ENCODE measurements at regions not wholly inside any gene's neighbourhood (a gene's known extent, or its start where the extent isn't known, plus 50 kb on each side); places are given as distances from the start of the nearest gene placed in this dataset.

- no peak for TF ChIP-seq SIN3A (IDR thresholded peaks at IDR 0.05; ENCODE audit: borderline replicate concordance, insufficient read depth, low read length)
- no peak for TF ChIP-seq POLR2AphosphoS5 (IDR thresholded peaks at IDR 0.05; ENCODE audit: low read depth, low read length)
- TF ChIP-seq TAF1 (IDR thresholded peaks at IDR 0.05; ENCODE audit: borderline replicate concordance, insufficient read depth, low read length), result no peak
- TF ChIP-seq FOXP2 (optimal IDR thresholded peaks at IDR 0.05; ENCODE audit: borderline replicate concordance, extremely low read depth, extremely low read length, insufficient read depth), result no peak
- TF ChIP-seq, protein P1, sequence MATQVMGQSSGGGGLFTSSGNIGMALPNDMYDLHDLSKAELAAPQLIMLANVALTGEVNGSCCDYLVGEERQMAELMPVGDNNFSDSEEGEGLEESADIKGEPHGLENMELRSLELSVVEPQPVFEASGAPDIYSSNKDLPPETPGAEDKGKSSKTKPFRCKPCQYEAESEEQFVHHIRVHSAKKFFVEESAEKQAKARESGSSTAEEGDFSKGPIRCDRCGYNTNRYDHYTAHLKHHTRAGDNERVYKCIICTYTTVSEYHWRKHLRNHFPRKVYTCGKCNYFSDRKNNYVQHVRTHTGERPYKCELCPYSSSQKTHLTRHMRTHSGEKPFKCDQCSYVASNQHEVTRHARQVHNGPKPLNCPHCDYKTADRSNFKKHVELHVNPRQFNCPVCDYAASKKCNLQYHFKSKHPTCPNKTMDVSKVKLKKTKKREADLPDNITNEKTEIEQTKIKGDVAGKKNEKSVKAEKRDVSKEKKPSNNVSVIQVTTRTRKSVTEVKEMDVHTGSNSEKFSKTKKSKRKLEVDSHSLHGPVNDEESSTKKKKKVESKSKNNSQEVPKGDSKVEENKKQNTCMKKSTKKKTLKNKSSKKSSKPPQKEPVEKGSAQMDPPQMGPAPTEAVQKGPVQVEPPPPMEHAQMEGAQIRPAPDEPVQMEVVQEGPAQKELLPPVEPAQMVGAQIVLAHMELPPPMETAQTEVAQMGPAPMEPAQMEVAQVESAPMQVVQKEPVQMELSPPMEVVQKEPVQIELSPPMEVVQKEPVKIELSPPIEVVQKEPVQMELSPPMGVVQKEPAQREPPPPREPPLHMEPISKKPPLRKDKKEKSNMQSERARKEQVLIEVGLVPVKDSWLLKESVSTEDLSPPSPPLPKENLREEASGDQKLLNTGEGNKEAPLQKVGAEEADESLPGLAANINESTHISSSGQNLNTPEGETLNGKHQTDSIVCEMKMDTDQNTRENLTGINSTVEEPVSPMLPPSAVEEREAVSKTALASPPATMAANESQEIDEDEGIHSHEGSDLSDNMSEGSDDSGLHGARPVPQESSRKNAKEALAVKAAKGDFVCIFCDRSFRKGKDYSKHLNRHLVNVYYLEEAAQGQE (IDR thresholded peaks at IDR 0.05; ENCODE audit: insufficient read depth in 1 of 2, low read depth in 2 of 2, low read length in 2 of 2), result no peak
These were observed 487.5 kb upstream of the KCNMB2 start for GRCh38 chr3:178048768-178049167.
